ENCODE measurements at regions not wholly inside any gene's neighbourhood (a gene's known extent, or its start where the extent isn't known, plus 50 kb on each side); places are given as distances from the start of the nearest gene placed in this dataset.

- DNase-seq (ENCODE audit: low read depth), result no peak
Observed at GRCh38 chr20:24185791-24186190, 197.2 kb upstream of the GGTLC1 start.

DNA sequence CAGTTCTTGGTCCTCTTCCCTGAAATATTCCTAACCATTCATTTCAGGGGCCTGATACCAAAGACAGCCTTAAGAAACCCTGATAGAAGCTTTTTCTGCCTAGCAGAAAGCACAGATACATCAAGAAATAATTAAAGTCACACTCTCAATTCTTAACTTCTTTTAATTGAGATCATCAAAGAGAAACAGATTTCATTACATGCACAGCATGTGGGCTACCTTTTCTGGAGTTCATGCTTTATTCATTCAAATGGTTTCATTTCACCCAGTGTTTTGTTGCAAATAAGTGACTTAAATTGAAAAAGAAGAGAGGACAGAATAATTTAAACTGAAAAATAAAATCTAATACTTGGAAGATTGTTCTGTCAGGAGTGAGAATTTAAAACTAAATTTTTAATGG, 192.6 kb upstream of the GGTLC1 start:
- DNase-seq (ENCODE audit: low read depth), result no peak

GRCh38 chr20:24169256-24169655, 180.7 kb upstream of the GGTLC1 start:
- no peak for DNase-seq (ENCODE audit: low read depth)

- DNase-seq (ENCODE audit: low read depth), result no peak
Observed at GRCh38 chr20:24166412-24166811, 177.8 kb upstream of the GGTLC1 start.

GRCh38 chr20:24166123-24166381, 177.5 kb upstream of the GGTLC1 start:
- no peak for DNase-seq (ENCODE audit: low read depth)

- no peak for DNase-seq (ENCODE audit: low read depth)
Observed at GRCh38 chr20:24165301-24166122, 176.9 kb upstream of the GGTLC1 start.

DNA sequence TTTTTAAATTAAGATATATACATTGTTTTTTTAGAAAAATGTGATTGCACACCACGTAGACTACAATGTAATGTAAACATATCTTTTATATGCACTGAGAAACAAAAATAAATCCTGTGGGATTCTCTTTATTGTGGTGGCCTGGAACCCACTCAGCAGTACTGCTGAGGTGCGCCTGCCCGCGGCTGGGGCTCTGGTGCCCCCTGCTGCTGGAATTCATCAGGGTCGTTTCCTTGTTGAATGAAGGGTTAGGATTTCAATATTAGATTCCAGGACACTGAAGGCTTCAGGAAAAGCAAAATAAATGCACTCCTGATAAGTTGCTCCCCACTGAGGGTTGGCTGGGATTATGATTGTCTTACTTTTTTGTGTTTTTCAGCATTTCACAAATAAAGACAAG, 175.8 kb upstream of the GGTLC1 start:
- DNase-seq (ENCODE audit: low read depth), result peak; percentile 50

GRCh38 chr20:24163506-24163905, 174.9 kb upstream of the GGTLC1 start:
- DNase-seq (ENCODE audit: low read depth), result peak; percentile 43

- peak; percentile 84 for DNase-seq (ENCODE audit: low read depth)
Observed at GRCh38 chr20:24160563-24161281, 172.1 kb upstream of the GGTLC1 start.

- DNase-seq (ENCODE audit: low read depth), result peak; percentile 43
Observed at GRCh38 chr20:24158281-24158680, 169.7 kb upstream of the GGTLC1 start.

- no peak for DNase-seq (ENCODE audit: low read depth)
Observed at GRCh38 chr20:24157213-24157612, 168.6 kb upstream of the GGTLC1 start.

DNA sequence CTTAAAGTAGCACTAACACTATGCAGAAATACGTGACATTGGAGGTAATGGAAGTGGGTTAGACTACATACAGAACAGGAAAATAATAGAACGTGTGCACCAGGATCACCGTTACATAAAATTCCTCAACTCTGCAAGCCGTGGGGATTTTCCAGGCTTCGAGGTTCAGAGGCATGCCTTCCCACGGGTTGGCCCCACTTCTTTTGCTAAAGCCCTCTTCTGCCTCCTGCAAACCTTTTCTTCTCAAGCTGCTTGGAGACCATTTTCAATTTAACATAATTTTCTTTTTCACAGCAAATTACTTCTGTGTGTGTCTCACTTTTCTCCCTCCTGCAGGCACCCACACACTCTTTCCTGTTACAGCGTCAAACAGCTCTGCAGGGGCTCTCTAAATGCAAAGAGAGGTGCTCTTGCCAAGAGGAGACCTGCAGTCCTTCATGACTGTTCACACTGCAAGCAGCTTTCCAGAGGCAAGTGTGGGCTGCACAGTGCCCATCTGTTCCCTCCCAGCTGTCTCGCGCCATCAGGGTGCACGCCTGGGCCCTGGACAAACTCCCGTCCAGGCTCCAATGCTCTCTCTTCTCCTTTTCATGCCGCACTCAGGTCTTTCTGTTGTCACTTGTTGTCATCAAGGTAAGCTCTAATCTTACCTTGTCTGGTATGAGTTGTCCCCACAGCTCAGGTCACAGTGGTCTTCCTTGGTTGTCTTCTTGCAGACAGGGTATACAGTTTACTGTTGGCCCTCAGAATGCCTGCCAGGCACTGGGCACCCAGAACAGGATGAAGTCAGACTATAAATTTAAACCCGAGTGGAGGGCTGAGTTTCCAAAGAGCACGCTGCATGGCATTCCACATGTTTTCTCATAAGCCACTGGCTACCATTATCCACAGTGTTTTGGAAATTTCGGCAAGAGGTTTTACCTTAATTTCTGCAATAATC, 164.8 kb upstream of the GGTLC1 start:
- DNase-seq (ENCODE audit: low read depth), result no peak

DNA sequence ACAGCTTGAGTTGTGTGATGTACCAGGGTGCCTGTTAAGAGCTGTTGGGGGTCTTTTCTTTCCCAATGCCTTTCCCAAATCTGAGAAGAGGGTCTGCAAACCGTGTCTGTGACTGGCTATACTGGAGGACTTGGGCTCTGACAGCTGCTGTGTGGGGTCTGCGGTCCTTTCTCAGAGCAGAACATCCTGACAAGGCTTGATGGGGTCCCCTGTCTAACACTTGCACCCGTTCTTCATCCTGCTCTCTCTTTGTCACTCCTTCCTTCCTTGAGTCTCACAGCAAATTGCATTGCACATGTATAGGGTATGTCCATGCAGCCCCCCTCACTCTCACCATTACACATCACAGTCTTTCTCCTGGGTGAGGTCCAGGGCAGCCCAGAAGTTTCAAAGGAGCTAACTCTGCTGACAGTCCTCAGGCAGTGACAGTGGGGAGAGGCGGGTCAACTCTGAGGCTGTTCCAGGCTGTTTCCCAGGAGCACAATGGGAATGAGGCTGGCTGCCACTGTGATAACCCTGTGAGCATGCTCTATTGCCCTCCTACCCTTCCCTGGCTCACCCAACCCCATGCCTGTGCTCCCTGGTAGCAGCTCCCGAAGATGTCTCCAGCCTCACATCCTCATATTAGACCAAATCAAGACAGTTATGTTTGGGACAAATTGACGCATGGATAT, 163.2 kb upstream of the GGTLC1 start:
- no peak for DNase-seq (ENCODE audit: low read depth)

GRCh38 chr20:24150406-24150805, 161.8 kb upstream of the GGTLC1 start:
- DNase-seq (ENCODE audit: low read depth), result no peak

- peak; percentile 61 for DNase-seq (ENCODE audit: low read depth)
Observed at GRCh38 chr20:24149881-24150307, 161.3 kb upstream of the GGTLC1 start.

GRCh38 chr20:24149175-24149574, 160.6 kb upstream of the GGTLC1 start:
- peak; percentile 84 for DNase-seq (ENCODE audit: low read depth)

DNA sequence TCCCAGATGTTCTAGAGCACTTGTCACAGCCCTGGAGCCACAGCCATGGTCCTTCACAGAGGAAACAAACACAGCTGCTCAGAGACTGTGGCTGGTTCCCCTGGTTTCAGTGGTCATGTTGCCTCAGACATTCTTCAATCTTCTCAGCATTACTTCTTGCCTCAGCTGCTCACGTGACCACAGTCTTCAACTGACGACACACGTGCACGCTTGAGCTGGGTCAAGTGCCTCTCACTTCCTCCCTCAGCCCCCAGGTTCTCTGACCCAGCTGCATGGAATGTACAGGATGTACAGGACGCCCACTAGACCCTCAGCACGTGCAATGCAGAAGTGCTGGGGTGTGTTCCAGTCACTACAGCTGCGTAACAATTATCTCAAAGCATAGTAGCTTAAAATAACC, 159.8 kb upstream of the GGTLC1 start:
- peak; percentile 50 for DNase-seq (ENCODE audit: low read depth)

- no peak for DNase-seq (ENCODE audit: low read depth)
Observed at GRCh38 chr20:24147961-24148360, 159.4 kb upstream of the GGTLC1 start.

GRCh38 chr20:24147479-24147878, 158.9 kb upstream of the GGTLC1 start:
- no peak for DNase-seq (ENCODE audit: low read depth)

DNA sequence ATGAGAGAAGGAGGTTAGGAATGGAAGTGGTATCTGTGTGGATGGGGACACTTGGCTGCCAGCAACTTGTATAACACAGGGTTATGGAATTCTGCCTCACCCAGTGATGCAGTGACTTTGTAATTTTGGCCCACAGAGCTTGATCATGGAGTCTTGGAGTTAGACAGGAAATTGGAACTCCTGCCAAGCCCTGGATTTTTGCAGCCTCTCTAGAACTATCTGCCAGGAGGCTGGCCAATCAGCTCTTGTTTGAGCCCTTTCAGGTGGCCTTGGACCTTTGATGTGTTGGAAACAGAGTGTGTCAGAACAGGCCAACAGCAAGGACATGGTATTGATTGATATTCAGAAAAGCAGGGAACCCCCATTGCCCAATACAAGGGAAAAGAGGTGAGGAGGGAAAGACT, 157.7 kb upstream of the GGTLC1 start:
- DNase-seq (ENCODE audit: low read depth), result peak; percentile 56

GRCh38 chr20:24144371-24144770, 155.8 kb upstream of the GGTLC1 start:
- DNase-seq (ENCODE audit: low read depth), result no peak

DNA sequence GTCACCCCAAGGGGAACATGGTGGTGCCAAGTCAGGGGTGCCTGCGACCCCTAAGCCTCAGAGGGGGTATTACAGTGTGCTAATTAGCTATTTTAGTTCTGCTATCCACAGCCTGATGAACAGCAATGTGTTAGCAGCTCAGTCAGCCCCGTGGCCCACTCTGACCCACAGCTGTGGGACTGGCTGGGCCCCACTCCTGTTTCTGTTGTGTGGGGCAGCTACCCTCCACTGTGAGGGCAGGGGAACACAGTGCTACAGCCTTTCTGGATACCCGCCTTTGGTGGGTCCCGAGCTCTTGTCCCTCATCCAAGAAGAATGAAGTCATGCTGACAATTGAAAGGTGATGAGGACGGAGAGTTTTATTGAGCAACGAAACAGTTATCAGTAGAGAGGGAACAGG, 152.5 kb upstream of the GGTLC1 start:
- DNase-seq (ENCODE audit: low read depth), result no peak
